HepG2 (cell line): ENCODE measurements at regions not wholly inside any gene's neighbourhood (a gene's known extent, or its start where the extent isn't known, plus 50 kb on each side); places are given as distances from the start of the nearest gene placed in this dataset.

Experiments
- CEBPG ChIP-seq: IDR thresholded peaks from 2 replicates; pipeline ENCODE4 v1.6.1; 2016
- EEA1 ChIP-seq: sonication (generic); formaldehyde crosslinking; IDR thresholded peaks from 2 replicates; pipeline ENCODE4 v1.5.1; 2020; ENCODE audit warnings: mild to moderate bottlenecking, missing genetic modification reagents, borderline replicate concordance
- ELF1 ChIP-seq: sonication (generic); formaldehyde crosslinking; IDR thresholded peaks from 2 replicates; pipeline ENCODE4 v1.4.0; 2020; ENCODE audit warnings: missing genetic modification reagents
- SP5 ChIP-seq: IDR thresholded peaks from 2 replicates; pipeline ENCODE4 v1.6.1; 2016; ENCODE audit warnings: low read depth, borderline replicate concordance
- STAT5B ChIP-seq: sonication (generic); formaldehyde crosslinking; IDR thresholded peaks from 2 replicates; pipeline ENCODE4 v1.4.0; 2020; ENCODE audit warnings: missing genetic modification reagents
- TOPORS ChIP-seq: sonication (generic); formaldehyde crosslinking; IDR thresholded peaks from 2 replicates; pipeline ENCODE4 v1.8.0; 2023; ENCODE audit warnings: mild to moderate bottlenecking, missing genetic modification reagents
- ZEB1 ChIP-seq: IDR thresholded peaks from 2 replicates; pipeline ENCODE4 v1.6.1; 2012; ENCODE audit warnings: mild to moderate bottlenecking, low read depth, inconsistent platforms; ENCODE audit not compliant: insufficient replicate concordance
- TF ChIP-seq, protein P1 (sequence below): sonication (generic); formaldehyde crosslinking; IDR thresholded peaks from 2 replicates; pipeline ENCODE4 v1.4.0; 2020; ENCODE audit warnings: mild to moderate bottlenecking, missing genetic modification reagents, borderline replicate concordance
- TF ChIP-seq, protein P2 (sequence below): sonication (generic); formaldehyde crosslinking; IDR thresholded peaks from 2 replicates; pipeline ENCODE4 v1.4.0; 2020; ENCODE audit warnings: mild to moderate bottlenecking, missing genetic modification reagents, borderline replicate concordance
- TF ChIP-seq, protein P3 (sequence below): IDR thresholded peaks from 2 replicates; pipeline ENCODE4 v1.6.1; 2016; ENCODE audit warnings: low read depth, borderline replicate concordance
- TF ChIP-seq, protein P4 (sequence below): sonication (generic); formaldehyde crosslinking; conservative IDR thresholded peaks from 2 replicates; pipeline ENCODE4 v1.8.1; 2023; ENCODE audit warnings: missing genetic modification reagents
- TF ChIP-seq, protein P5 (sequence below): IDR thresholded peaks from 2 replicates; pipeline ENCODE4 v1.6.1; 2012; ENCODE audit warnings: low read depth, low read length, improper control_type of control experiment
- TF ChIP-seq, protein P6 (sequence below): sonication (generic); formaldehyde crosslinking; IDR thresholded peaks from 2 replicates; pipeline ENCODE4 v1.8.0; 2022; ENCODE audit warnings: missing genetic modification reagents, mild to moderate bottlenecking, borderline replicate concordance
- TF ChIP-seq, protein P7 (sequence below): sonication (generic); formaldehyde crosslinking; IDR thresholded peaks from 2 replicates; pipeline ENCODE4 v1.5.0; 2020; ENCODE audit warnings: mild to moderate bottlenecking, missing genetic modification reagents

DNA sequence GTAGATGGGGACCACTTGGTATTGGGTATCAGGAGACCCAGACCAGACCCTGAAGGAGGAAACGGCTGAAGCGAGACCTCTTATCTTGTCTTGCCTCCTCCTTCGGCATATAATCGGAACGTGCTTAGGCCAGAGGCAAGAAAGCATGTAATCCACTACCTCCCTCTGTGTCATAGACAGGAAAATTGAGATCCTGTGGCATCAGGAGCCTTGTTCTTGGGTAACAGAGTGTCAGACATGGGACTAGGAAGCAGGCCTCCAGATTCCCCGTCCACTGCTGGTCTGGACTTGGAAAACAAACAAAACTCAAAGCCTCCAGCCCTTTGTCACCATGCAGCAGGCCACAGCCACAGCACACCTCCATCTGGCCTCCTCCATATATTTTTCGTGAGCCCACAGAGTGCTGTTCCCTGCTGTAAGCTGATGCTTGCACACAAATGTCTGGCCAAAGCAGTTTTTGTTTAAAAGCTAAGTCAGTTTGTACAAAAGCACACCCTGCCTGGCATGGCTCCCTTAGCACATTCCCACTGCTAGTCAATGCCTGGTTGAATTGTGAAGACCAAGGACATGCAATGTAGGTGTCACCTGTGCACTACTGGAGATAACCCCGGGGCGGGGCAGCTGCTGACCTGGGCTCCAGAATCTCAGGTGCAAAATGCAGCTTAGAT lies 510.9 kb downstream of the RPS24 start (continued):
- TF ChIP-seq, protein P1, sequence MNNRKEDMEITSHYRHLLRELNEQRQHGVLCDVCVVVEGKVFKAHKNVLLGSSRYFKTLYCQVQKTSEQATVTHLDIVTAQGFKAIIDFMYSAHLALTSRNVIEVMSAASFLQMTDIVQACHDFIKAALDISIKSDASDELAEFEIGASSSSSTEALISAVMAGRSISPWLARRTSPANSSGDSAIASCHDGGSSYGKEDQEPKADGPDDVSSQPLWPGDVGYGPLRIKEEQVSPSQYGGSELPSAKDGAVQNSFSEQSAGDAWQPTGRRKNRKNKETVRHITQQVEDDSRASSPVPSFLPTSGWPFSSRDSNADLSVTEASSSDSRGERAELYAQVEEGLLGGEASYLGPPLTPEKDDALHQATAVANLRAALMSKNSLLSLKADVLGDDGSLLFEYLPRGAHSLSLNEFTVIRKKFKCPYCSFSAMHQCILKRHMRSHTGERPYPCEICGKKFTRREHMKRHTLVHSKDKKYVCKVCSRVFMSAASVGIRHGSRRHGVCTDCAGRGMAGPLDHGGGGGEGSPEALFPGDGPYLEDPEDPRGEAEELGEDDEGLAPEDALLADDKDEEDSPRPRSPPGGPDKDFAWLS (CRISPR knock-in tag), result no peak
- TF ChIP-seq, protein P2, sequence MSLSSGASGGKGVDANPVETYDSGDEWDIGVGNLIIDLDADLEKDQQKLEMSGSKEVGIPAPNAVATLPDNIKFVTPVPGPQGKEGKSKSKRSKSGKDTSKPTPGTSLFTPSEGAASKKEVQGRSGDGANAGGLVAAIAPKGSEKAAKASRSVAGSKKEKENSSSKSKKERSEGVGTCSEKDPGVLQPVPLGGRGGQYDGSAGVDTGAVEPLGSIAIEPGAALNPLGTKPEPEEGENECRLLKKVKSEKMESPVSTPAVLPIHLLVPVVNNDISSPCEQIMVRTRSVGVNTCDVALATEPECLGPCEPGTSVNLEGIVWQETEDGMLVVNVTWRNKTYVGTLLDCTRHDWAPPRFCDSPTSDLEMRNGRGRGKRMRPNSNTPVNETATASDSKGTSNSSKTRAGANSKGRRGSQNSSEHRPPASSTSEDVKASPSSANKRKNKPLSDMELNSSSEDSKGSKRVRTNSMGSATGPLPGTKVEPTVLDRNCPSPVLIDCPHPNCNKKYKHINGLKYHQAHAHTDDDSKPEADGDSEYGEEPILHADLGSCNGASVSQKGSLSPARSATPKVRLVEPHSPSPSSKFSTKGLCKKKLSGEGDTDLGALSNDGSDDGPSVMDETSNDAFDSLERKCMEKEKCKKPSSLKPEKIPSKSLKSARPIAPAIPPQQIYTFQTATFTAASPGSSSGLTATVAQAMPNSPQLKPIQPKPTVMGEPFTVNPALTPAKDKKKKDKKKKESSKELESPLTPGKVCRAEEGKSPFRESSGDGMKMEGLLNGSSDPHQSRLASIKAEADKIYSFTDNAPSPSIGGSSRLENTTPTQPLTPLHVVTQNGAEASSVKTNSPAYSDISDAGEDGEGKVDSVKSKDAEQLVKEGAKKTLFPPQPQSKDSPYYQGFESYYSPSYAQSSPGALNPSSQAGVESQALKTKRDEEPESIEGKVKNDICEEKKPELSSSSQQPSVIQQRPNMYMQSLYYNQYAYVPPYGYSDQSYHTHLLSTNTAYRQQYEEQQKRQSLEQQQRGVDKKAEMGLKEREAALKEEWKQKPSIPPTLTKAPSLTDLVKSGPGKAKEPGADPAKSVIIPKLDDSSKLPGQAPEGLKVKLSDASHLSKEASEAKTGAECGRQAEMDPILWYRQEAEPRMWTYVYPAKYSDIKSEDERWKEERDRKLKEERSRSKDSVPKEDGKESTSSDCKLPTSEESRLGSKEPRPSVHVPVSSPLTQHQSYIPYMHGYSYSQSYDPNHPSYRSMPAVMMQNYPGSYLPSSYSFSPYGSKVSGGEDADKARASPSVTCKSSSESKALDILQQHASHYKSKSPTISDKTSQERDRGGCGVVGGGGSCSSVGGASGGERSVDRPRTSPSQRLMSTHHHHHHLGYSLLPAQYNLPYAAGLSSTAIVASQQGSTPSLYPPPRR (CRISPR knock-in tag), result no peak
- TF ChIP-seq, protein P3, sequence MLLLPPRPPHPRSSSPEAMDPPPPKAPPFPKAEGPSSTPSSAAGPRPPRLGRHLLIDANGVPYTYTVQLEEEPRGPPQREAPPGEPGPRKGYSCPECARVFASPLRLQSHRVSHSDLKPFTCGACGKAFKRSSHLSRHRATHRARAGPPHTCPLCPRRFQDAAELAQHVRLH, result no peak
- TF ChIP-seq STAT5B (CRISPR knock-in tag), result no peak
- TF ChIP-seq TOPORS (CRISPR knock-in tag), result 0 out of 2 replicates have a peak, but pooled peaks have one; percentile 33
- TF ChIP-seq, protein P4, sequence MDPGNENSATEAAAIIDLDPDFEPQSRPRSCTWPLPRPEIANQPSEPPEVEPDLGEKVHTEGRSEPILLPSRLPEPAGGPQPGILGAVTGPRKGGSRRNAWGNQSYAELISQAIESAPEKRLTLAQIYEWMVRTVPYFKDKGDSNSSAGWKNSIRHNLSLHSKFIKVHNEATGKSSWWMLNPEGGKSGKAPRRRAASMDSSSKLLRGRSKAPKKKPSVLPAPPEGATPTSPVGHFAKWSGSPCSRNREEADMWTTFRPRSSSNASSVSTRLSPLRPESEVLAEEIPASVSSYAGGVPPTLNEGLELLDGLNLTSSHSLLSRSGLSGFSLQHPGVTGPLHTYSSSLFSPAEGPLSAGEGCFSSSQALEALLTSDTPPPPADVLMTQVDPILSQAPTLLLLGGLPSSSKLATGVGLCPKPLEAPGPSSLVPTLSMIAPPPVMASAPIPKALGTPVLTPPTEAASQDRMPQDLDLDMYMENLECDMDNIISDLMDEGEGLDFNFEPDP (CRISPR knock-in tag), result 0 out of 2 replicates have a peak, but pooled peaks have one; percentile 55
- TF ChIP-seq, protein P5, sequence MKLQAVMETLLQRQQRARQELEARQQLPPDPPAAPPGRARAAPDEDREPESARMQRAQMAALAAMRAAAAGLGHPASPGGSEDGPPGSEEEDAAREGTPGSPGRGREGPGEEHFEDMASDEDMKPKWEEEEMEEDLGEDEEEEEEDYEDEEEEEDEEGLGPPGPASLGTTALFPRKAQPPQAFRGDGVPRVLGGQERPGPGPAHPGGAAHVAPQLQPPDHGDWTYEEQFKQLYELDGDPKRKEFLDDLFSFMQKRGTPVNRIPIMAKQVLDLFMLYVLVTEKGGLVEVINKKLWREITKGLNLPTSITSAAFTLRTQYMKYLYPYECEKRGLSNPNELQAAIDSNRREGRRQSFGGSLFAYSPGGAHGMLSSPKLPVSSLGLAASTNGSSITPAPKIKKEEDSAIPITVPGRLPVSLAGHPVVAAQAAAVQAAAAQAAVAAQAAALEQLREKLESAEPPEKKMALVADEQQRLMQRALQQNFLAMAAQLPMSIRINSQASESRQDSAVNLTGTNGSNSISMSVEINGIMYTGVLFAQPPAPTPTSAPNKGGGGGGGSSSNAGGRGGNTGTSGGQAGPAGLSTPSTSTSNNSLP, result no peak
- TF ChIP-seq, protein P6, sequence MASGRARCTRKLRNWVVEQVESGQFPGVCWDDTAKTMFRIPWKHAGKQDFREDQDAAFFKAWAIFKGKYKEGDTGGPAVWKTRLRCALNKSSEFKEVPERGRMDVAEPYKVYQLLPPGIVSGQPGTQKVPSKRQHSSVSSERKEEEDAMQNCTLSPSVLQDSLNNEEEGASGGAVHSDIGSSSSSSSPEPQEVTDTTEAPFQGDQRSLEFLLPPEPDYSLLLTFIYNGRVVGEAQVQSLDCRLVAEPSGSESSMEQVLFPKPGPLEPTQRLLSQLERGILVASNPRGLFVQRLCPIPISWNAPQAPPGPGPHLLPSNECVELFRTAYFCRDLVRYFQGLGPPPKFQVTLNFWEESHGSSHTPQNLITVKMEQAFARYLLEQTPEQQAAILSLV (CRISPR knock-in tag), result no peak
- TF ChIP-seq SP5 (CRISPR knock-in tag), result 0 out of 2 replicates have a peak, but pooled peaks have one; percentile 26
- TF ChIP-seq, protein P7, sequence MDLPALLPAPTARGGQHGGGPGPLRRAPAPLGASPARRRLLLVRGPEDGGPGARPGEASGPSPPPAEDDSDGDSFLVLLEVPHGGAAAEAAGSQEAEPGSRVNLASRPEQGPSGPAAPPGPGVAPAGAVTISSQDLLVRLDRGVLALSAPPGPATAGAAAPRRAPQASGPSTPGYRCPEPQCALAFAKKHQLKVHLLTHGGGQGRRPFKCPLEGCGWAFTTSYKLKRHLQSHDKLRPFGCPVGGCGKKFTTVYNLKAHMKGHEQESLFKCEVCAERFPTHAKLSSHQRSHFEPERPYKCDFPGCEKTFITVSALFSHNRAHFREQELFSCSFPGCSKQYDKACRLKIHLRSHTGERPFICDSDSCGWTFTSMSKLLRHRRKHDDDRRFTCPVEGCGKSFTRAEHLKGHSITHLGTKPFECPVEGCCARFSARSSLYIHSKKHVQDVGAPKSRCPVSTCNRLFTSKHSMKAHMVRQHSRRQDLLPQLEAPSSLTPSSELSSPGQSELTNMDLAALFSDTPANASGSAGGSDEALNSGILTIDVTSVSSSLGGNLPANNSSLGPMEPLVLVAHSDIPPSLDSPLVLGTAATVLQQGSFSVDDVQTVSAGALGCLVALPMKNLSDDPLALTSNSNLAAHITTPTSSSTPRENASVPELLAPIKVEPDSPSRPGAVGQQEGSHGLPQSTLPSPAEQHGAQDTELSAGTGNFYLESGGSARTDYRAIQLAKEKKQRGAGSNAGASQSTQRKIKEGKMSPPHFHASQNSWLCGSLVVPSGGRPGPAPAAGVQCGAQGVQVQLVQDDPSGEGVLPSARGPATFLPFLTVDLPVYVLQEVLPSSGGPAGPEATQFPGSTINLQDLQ, result no peak
- TF ChIP-seq ZEB1, result no peak
- TF ChIP-seq EEA1, result 0 out of 2 replicates have a peak, but pooled peaks have one; percentile 52
- no peak for TF ChIP-seq ELF1 (CRISPR knock-in tag)
- TF ChIP-seq CEBPG (CRISPR knock-in tag), result peak; percentile 2; the same call in 1 of the 2 replicates
